Caco-2 (cell line): ENCODE measurements at regions not wholly inside any gene's neighbourhood (a gene's known extent, or its start where the extent isn't known, plus 50 kb on each side); places are given as distances from the start of the nearest gene placed in this dataset.

Experiments
- BruUV-seq: library from RNA; stranded (reverse); fragments of 400-500 nt; replicated peaks from 2 replicates; lab custom pipeline; 2021; lab: Mats Ljungman, UMichigan
- CTCF ChIA-PET: fragments of 300-600 bp; sonication (Branson Sonifier 250); formaldehyde crosslinking; loops from one replicate; lab custom pipeline; 2022; ENCODE audit warnings: antibody characterized with exemption; lab: Charles Lee
- POLR2A ChIA-PET: fragments of 300-600 bp; sonication (Branson Sonifier 250); formaldehyde crosslinking; loops from one replicate; lab custom pipeline; 2022; ENCODE audit warnings: antibody characterized with exemption; lab: Charles Lee
- DNase-seq, 2 experiments: peaks; one replicate each; pipeline versions ENCODE4 v3.0.0 to v3.0.0-alpha.2; 2020 to 2022
- H3K27me3 ChIP-seq: replicated peaks from 2 replicates; pipeline ENCODE4 v1.6.0; 2011; ENCODE audit warnings: low read length; ENCODE audit not compliant: control insufficient read depth, insufficient read depth
- H3K36me3 ChIP-seq: 2 replicates; pipeline ENCODE4 v1.5.1; 2011; ENCODE audit warnings: low read length; ENCODE audit not compliant: control insufficient read depth, insufficient read depth
- H3K4me1 ChIP-seq: fragments of 250-450 bp; sonication (Bioruptor Pico); 2 replicates; pipeline ENCODE4 v1.5.1; 2020; ENCODE audit warnings: mild to moderate bottlenecking
- H3K4me3 ChIP-seq: 2 replicates; pipeline ENCODE4 v1.5.1; 2011; ENCODE audit warnings: low read depth, mild to moderate bottlenecking, control low read depth, low read length
- H3K9me3 ChIP-seq: fragments of 250-450 bp; sonication (Bioruptor Pico); 2 replicates; pipeline ENCODE4 v1.5.1; 2020; ENCODE audit warnings: mild to moderate bottlenecking, moderate library complexity
- H3K27ac Mint-ChIP-seq: one replicate; pipeline ENCODE4 v1.8.0; 2022; ENCODE audit warnings: mixed read lengths; ENCODE audit not compliant: unreplicated experiment
- H3K27me3 Mint-ChIP-seq: one replicate; pipeline ENCODE4 v1.8.0; 2022; ENCODE audit warnings: mixed read lengths; ENCODE audit not compliant: insufficient read depth, unreplicated experiment
- H3K36me3 Mint-ChIP-seq: one replicate; pipeline ENCODE4 v1.8.0; 2022; ENCODE audit warnings: mild to moderate bottlenecking, mixed read lengths; ENCODE audit not compliant: insufficient read depth, unreplicated experiment
- H3K4me1 Mint-ChIP-seq: one replicate; pipeline ENCODE4 v1.8.0; 2022; ENCODE audit warnings: low read depth, mixed read lengths; ENCODE audit not compliant: unreplicated experiment
- H3K4me3 Mint-ChIP-seq: one replicate; pipeline ENCODE4 v1.8.0; 2022; ENCODE audit warnings: mild to moderate bottlenecking, moderate library complexity, mixed read lengths; ENCODE audit not compliant: unreplicated experiment
- H3K9me3 Mint-ChIP-seq: one replicate; pipeline ENCODE4 v1.8.0; 2022; ENCODE audit warnings: mixed read lengths; ENCODE audit not compliant: unreplicated experiment
- CTCF ChIP-seq, 2 experiments: fragments of 200-600 bp in 1 of 2; IDR thresholded peaks; 1 replicate in 1 of 2; 2 replicates in 1 of 2; pipeline versions ENCODE4 v1.5.1 to v1.8.0; 2011 to 2022; ENCODE audit warnings: antibody characterized with exemption in 1 of 2, control low read depth in 1 of 2, inconsistent platforms in 1 of 2, low read depth in 1 of 2, low read length in 1 of 2, mild to moderate bottlenecking in 1 of 2, moderate library complexity in 1 of 2; ENCODE audit not compliant: insufficient read depth in 1 of 2, severe bottlenecking in 1 of 2, unreplicated experiment in 1 of 2
- intact Hi-C: fragments of 100-400 bp; cut with micrococcal nuclease; formaldehyde crosslinking; loops from one replicate; pipeline ENCODE4 v1.10.0; 2022; ENCODE audit not compliant: unreplicated experiment

DNA sequence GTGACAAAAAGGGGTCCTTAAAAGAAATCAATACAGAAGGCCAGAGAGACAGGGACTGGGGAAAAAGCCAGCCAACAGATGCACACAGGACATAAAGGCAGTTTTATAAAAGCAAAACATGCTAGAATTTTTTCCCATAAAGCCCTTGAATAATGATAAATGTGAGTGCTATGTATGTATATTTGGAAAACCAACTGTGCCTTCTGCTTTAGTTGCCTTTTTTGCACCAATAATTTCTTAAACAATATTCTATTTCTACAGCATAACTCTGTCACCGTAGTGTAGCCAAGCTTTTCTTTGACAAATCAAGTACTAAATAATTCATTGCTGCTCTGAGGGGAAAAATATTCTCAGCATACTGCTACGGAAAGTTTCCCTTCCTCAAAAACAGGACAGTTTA, 730.6 kb upstream of the NRSN1 start:
- H3K4me1 Mint-ChIP-seq, result no peaks in the 10 kb centered on the region
- H3K27me3 Mint-ChIP-seq, result peaks cover 2% of the 10 kb centered on the region
- BruUV-seq, result no TSS peak
- H3K9me3 ChIP-seq, result no peaks in the 10 kb centered on the region
- no peak overlapping the region for H3K4me3 ChIP-seq
- H3K36me3 ChIP-seq, result no peaks in the 10 kb centered on the region
- H3K4me3 Mint-ChIP-seq, result no peak overlapping the region
- POLR2A ChIA-PET, result no interaction called here
- no peaks in the 10 kb centered on the region for H3K27me3 ChIP-seq
- H3K36me3 Mint-ChIP-seq, result no peaks in the 10 kb centered on the region
- CTCF ChIA-PET, result no interaction called here
- DNase-seq, result no peak
- H3K9me3 Mint-ChIP-seq, result no peaks in the 10 kb centered on the region
- intact Hi-C loops, result no loop called here
- H3K4me1 ChIP-seq, result no peaks in the 10 kb centered on the region
- no peak overlapping the region for H3K27ac Mint-ChIP-seq
- TF ChIP-seq CTCF (IDR thresholded peaks at IDR 0.05; ENCODE audit: insufficient read depth in 1 of 2, low read depth in 1 of 2, low read length in 1 of 2, severe bottlenecking in 1 of 2, unreplicated experiment in 1 of 2), result no peak

- H3K27me3 Mint-ChIP-seq, result peaks cover 2% of the 10 kb centered on the region
- TF ChIP-seq CTCF (IDR thresholded peaks at IDR 0.05; ENCODE audit: insufficient read depth in 1 of 2, low read depth in 1 of 2, low read length in 1 of 2, severe bottlenecking in 1 of 2, unreplicated experiment in 1 of 2), result no peak
- no peak for DNase-seq
- no peak overlapping the region for H3K4me3 Mint-ChIP-seq
- POLR2A ChIA-PET, result no interaction called here
- H3K27ac Mint-ChIP-seq, result no peak overlapping the region
- H3K4me3 ChIP-seq, result no peak overlapping the region
- H3K4me1 ChIP-seq, result no peaks in the 10 kb centered on the region
- CTCF ChIA-PET, result no interaction called here
- H3K27me3 ChIP-seq, result no peaks in the 10 kb centered on the region
- intact Hi-C loops, result no loop called here
- no peaks in the 10 kb centered on the region for H3K9me3 ChIP-seq
- no peaks in the 10 kb centered on the region for H3K36me3 Mint-ChIP-seq
- BruUV-seq, result no TSS peak
- no peaks in the 10 kb centered on the region for H3K36me3 ChIP-seq
- no peaks in the 10 kb centered on the region for H3K9me3 Mint-ChIP-seq
- no peaks in the 10 kb centered on the region for H3K4me1 Mint-ChIP-seq
These were observed 729.1 kb upstream of the NRSN1 start for GRCh38 chr6:23396949-23397348.

DNA sequence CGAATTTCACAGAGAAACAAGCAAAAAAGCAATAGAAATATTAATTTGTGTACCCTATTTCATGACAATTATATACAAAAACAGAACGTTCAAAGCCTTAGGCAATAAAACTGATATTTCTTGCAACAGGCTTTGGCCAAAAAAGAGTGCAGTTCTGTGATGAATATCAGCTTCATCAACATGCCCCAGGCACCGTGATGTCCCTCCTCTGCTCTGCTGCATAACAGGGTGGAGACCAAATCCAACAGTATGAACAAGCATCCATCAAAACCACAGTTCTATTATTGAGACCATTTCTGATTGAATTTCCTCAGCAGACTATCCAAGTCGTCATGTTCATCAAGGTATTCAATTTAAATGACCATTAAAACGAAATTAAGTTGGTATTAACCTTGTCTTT, 722.6 kb upstream of the NRSN1 start:
- CTCF ChIA-PET, result no interaction called here
- no peaks in the 10 kb centered on the region for H3K27me3 ChIP-seq

More for the DNA sequence above, 722.6 kb upstream of the NRSN1 start:
- intact Hi-C loops, result no loop called here
- no peak overlapping the region for H3K4me3 Mint-ChIP-seq
- Histone ChIP-seq H3K9me3 (no peaks in the 10 kb centered on the region), H3K4me3 (no peak overlapping the region), H3K36me3 (no peaks in the 10 kb centered on the region), H3K4me1 (no peaks in the 10 kb centered on the region)
- no TSS peak for BruUV-seq
- H3K36me3 Mint-ChIP-seq, result no peaks in the 10 kb centered on the region
- H3K4me1 Mint-ChIP-seq, result no peaks in the 10 kb centered on the region
- peaks cover 3% of the 10 kb centered on the region for H3K27me3 Mint-ChIP-seq
- POLR2A ChIA-PET, result no interaction called here
- no peak for DNase-seq
- H3K9me3 Mint-ChIP-seq, result no peaks in the 10 kb centered on the region
- no peak overlapping the region for H3K27ac Mint-ChIP-seq
- no peak for TF ChIP-seq CTCF (IDR thresholded peaks at IDR 0.05; ENCODE audit: insufficient read depth in 1 of 2, low read depth in 1 of 2, low read length in 1 of 2, severe bottlenecking in 1 of 2, unreplicated experiment in 1 of 2)
